ENCODE measurements at regions not wholly inside any gene's neighbourhood (a gene's known extent, or its start where the extent isn't known, plus 50 kb on each side); places are given as distances from the start of the nearest gene placed in this dataset.
A peak's percentile ranks its signal among the peaks of the same experiment; 100 is the strongest.

- DNase-seq (ENCODE audit: low spot score): no peak
Observed at GRCh38 chr9:131809941-131810344, 70.1 kb upstream of the RAPGEF1 start.

DNA sequence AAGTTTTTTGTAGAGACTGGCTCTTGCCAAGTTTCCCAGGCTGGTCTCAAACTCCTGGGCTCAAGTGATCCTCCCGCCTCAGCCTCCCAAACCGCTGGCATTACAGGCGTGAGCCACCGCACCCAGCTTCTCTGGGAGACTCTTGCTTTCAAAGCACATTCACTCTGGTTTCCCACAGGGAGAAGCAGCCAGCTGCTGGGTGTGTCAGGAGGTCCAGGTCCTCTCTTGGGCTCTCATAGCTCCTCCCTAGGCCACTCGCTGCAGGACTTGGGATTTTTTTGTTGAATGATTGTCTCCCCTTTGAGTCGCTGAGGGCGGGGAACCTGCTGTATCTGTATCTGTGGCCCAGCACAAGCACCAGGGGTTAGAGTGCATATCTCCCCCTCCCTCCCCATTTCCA lies 68.4 kb upstream of the RAPGEF1 start:
- DNase-seq (ENCODE audit: low spot score): no peak

DNA sequence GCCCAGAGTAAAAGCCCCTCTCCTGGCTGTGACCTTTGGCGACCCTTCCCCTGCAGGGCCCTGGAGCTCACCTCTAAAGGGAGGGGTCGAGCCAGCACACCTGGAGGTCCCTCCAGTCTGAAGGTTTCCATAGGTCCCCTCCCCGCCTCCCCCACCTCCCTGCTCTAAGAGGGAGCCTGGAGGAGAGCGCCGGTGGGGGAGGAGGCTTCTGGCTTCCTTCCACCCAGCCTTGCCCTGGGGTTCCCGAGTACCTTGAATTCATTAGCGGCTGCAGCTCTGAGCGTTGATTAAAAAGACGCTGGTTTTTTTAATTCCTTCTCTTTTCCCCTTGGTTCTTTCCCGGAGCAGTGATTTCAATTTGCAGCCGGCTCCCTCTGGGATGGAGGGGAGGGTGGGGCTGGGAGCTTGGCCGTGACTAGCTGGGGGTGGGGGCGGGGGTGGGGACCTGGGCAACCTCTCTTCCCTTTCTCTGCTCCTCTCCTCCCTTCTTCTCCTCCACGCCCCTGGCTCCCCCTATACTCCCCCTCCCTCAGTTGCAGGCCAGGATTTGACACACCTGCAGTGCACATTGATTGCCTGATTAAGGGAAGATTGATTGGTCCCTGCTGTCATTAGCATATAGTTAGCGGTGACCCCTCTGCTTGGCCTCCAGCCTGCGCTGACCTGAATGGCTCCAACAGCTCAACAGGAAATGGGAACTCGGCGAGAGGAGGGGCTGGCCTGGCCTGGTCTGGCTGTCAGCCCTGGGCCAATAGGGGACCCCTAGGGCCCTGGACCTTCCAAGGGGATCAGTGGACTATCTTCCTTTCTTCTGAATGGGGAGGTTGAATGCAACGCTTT lies 67.5 kb upstream of the RAPGEF1 start:
- DNase-seq (ENCODE audit: low spot score): no peak

GRCh38 chr9:131805803-131806202 lies 65.9 kb upstream of the RAPGEF1 start:
- no peak for DNase-seq (ENCODE audit: low spot score)

GRCh38 chr9:131804826-131805225 lies 65.0 kb upstream of the RAPGEF1 start:
- DNase-seq (ENCODE audit: low spot score): no peak

DNA sequence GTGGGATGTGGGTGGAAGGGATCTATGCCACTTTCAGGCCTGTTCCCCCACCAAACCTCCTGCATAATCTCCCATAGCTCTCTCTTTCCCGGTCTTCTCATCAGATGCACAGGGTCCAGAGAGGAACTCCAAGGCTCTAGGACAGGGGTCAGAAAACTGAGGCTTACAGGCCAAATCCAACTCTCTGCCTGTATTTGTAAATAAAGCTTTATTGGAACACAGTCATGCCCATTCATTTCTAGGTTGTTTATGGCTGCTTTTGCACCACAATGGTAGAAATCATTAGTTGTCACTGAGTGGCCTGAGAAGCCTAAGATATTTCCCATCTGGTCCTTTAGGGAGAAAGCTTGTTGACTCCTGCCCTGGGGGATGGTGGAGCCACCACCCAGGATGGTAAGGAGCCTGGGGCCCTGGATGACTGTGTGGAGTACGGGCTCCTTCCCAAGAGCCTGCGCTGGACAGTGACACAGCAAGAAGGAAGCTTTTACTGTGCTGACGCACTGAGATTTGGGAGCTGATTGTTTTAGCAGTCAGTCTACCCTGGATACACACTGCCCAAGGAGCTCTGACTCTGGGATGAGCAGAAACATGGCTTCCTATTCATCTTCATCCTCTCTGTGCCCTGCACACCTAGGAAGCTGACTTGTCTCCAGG lies 64.0 kb upstream of the RAPGEF1 start:
- no peak for DNase-seq (ENCODE audit: low spot score)

DNA sequence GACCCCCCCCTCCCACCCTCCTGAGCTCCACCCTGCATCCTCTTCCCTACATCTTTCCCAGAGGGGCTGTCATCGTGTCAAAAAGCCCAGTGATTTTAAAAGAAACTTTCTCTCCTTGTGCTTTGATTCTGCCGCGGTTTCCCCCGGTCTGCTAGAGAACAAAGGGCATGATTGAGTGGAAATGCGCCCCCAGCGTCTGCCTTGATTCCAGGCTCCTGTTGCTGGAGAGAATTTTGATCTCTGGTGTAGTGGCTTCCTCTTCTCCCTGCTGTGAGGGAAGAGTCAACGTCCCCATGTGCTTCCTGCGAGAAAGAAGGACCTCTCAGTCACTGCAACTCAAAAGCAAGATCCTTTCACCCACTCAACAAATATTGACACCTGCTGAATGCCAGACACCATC lies 61.9 kb upstream of the RAPGEF1 start:
- no peak for DNase-seq (ENCODE audit: low spot score)

- DNase-seq (ENCODE audit: low spot score): no peak
Observed at GRCh38 chr9:131800843-131801242, 61.0 kb upstream of the RAPGEF1 start.

GRCh38 chr9:131800366-131800765 lies 60.5 kb upstream of the RAPGEF1 start:
- DNase-seq (ENCODE audit: low spot score): no peak

DNA sequence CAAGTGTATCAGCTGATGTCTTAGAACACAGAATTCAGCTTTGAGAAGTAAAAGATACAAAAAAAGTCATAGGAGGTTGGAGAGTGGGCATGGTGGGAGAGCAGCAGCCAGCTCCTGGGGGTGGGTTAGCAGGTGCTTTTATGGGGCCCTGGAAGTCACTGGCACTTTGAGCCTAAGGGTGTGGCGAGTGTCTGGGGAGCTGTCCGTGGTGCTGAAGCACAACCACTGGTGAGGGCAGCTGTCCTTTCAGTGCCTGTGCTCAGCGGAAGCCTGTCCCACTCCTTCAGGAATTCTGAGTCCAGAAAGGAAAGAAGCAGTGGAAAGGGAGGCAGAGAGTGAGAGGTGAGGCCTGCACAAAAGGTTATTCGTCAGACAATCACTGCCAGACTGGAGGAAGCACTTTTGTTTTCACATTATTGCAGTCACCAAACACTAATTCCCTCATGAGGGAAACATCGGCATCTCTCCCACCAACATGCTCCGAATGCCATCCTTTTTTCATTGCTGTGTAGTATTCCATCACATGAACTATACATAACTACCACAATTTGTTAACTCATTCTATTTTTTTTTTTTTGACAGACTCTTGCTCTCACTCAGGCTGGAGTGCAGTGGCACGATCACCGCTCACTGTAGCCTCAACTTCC lies 59.4 kb upstream of the RAPGEF1 start:
- peak; percentile 27 for DNase-seq (ENCODE audit: low spot score)

- no peak for DNase-seq (ENCODE audit: low spot score)
Observed at GRCh38 chr9:131798246-131798645, 58.4 kb upstream of the RAPGEF1 start.

- DNase-seq (ENCODE audit: low spot score): no peak
Observed at GRCh38 chr9:131794393-131794792, 54.5 kb upstream of the RAPGEF1 start.

- DNase-seq (ENCODE audit: low spot score): no peak
Observed at GRCh38 chr9:131791542-131792254, 51.8 kb upstream of the RAPGEF1 start.

Data from H4 (cell line).